Esophagus squamous epithelium (tissue), 5 donors: ENCODE measurements at regions not wholly inside any gene's neighbourhood (a gene's known extent, or its start where the extent isn't known, plus 50 kb on each side); places are given as distances from the start of the nearest gene placed in this dataset.

ENCODE experiments used
- DNase-seq: peaks from one replicate; lab custom pipeline; 2025; lab: John Stamatoyannopoulos, UW
- H3K27ac ChIP-seq, 4 donors: fragments of 200-600 bp; sonication (generic); one replicate each; pipeline ENCODE4 v1.5.1; 2016 to 2019; ENCODE audit warnings: mild to moderate bottlenecking in 1 of 4
- H3K27me3 ChIP-seq, 4 donors: fragments of 200-600 bp; sonication (generic); 1 replicate in 3 of 4; 2 replicates in 1 of 4; pipeline versions ENCODE4 v1.5.1 to v1.6.0; 2017 to 2021; ENCODE audit warnings: antibody characterized with exemption in 1 of 4
- H3K36me3 ChIP-seq, 3 donors: fragments of 200-600 bp; sonication (generic); one replicate each; pipeline ENCODE4 v1.5.1; 2016 to 2019
- H3K4me1 ChIP-seq, 3 donors: fragments of 200-600 bp; sonication (generic); one replicate each; pipeline ENCODE4 v1.5.1; 2017 to 2019
- H3K4me3 ChIP-seq, 4 donors: fragments of 200-600 bp; sonication (generic); 1 replicate in 3 of 4; 2 replicates in 1 of 4; pipeline ENCODE4 v1.5.1; 2016 to 2019; ENCODE audit warnings: mild to moderate bottlenecking in 2 of 4, moderate library complexity in 1 of 4
- H3K9me3 ChIP-seq, 3 donors: fragments of 200-600 bp; sonication (generic); one replicate each; pipeline ENCODE4 v1.5.1; 2016 to 2019
- POLR2A ChIP-seq, 4 donors: fragments of 450-650 bp; IDR thresholded peaks; one replicate each; pipeline ENCODE4 v1.6.1; 2017; ENCODE audit warnings: antibody characterized with exemption in 4 of 4, mild to moderate bottlenecking in 4 of 4, moderate library complexity in 3 of 4
- WGBS, 2 donors: methylation state at CpG; one replicate each; pipeline ENCODE4 v1.1.5; 2018; 5-methylcytosine and 5-hydroxymethylcytosine counted together
- intact Hi-C: fragments of 100-400 bp; cut with DNase I; formaldehyde crosslinking; loops from one replicate; pipeline ENCODE4 v1.15.0; 2022
- TF ChIP-seq, protein P1 (sequence below), 6 experiments: fragments of 450-650 bp in 4 of 6; fragments of 200-600 bp in 2 of 6; sonication (generic) in 2 of 6; IDR thresholded peaks; one replicate each; pipeline ENCODE4 v1.5.1; 2016 to 2019; ENCODE audit warnings: antibody characterized with exemption in 6 of 6, mild to moderate bottlenecking in 4 of 6, moderate library complexity in 4 of 6
- donor health status: DM: yes; HTN: yes; CAD: no.

DNA sequence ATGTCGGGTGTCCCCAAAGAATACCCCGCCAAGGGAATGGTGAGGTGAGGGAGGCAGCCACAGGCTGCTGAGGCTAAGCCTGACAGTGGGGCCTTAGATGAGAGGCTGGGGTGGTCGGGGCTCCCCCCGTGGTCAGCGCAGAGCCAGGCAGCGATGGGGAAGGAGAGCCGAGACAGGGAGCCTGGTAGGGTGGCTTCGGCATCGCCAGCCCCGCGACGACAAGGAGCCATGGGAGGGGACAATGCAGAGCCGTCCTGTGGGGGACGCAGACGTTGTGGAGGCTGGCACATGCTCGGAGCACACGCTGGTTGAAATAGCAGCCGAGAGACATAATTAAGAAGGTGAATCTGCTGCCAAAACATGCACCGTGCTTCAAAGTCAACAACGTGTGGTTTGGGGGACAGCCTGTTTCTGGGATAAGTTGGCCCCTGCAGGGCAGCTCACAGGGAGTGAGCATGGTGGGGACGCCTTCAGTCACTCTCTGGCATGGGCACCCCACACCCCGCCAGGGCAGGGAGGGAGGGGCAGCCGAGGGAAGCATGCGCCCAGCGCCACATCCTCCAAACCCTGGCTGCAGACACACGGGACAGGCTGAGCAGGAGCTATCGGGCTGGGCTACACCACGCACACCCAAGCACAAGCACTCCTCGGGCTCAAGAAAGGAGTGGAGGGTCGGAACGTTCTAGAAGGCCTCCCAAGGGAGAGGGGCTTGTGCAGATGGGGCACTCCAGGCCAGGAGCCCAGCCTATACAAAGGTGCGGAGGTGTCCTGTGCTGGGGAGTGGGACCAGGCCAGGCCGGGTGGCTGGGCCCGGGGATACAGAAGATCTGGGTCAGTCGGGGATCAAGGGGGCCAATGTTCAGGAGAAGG lies 66.6 kb upstream of the C14orf180 start:
- no peak for DNase-seq

DNA sequence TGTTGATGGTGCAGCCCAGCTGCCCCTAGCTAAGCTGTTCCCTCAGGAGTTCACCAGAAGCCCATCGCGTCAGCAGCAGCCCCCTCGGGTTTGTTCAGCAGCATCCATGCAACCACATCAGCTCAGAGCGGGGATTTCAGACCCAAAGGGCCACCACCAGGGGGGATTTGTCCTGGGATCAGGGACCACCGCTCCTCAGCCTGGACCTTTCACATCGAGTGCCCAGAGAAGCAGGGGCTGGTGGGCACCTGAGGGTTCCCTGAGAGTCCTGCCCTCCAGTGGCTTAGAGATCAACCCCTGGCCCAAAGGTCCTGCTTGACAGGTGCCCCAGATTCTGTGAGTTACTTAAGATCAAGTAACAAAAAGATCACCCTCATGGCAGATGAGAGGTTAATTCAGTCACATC lies 65.9 kb upstream of the C14orf180 start:
- Histone ChIP-seq H3K4me1 (peaks cover 0 to 32% (median 0%) of the 10 kb centered on the region in 3 donors), H3K27ac (no peak overlapping the region), H3K36me3 (no peaks in the 10 kb centered on the region), H3K9me3 (peaks cover 0 to 16% (median 0%) of the 10 kb centered on the region in 3 donors), H3K27me3 (peaks cover 0 to 59% (median 0%) of the 10 kb centered on the region in 4 donors), H3K4me3 (no peak overlapping the region)
- WGBS, 2 donors: 60 to 65% methylated on average over 2 to 4 of the region's 6 CpGs
- DNase-seq: no peak
- TF ChIP-seq POLR2A (IDR thresholded peaks at IDR 0.05): no peak
- TF ChIP-seq, protein P1, sequence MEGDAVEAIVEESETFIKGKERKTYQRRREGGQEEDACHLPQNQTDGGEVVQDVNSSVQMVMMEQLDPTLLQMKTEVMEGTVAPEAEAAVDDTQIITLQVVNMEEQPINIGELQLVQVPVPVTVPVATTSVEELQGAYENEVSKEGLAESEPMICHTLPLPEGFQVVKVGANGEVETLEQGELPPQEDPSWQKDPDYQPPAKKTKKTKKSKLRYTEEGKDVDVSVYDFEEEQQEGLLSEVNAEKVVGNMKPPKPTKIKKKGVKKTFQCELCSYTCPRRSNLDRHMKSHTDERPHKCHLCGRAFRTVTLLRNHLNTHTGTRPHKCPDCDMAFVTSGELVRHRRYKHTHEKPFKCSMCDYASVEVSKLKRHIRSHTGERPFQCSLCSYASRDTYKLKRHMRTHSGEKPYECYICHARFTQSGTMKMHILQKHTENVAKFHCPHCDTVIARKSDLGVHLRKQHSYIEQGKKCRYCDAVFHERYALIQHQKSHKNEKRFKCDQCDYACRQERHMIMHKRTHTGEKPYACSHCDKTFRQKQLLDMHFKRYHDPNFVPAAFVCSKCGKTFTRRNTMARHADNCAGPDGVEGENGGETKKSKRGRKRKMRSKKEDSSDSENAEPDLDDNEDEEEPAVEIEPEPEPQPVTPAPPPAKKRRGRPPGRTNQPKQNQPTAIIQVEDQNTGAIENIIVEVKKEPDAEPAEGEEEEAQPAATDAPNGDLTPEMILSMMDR (IDR thresholded peaks at IDR 0.05): no peak
- intact Hi-C loops: no loop called here

More for the DNA sequence above, 66.6 kb upstream of the C14orf180 start:
- Histone ChIP-seq H3K27ac (no peak overlapping the region), H3K9me3 (peaks cover 0 to 16% (median 0%) of the 10 kb centered on the region in 3 donors), H3K27me3 (peaks cover 0 to 59% (median 0%) of the 10 kb centered on the region in 4 donors), H3K4me1 (peaks cover 0 to 32% (median 0%) of the 10 kb centered on the region in 3 donors), H3K4me3 (no peak overlapping the region), H3K36me3 (no peaks in the 10 kb centered on the region)
- intact Hi-C loops: no loop called here
- TF ChIP-seq, protein P1 (IDR thresholded peaks at IDR 0.05): no peak
- no peak for TF ChIP-seq POLR2A (IDR thresholded peaks at IDR 0.05)
- WGBS, 2 donors: 31 to 38% methylated on average over 16 to 17 of the region's 35 CpGs

DNA sequence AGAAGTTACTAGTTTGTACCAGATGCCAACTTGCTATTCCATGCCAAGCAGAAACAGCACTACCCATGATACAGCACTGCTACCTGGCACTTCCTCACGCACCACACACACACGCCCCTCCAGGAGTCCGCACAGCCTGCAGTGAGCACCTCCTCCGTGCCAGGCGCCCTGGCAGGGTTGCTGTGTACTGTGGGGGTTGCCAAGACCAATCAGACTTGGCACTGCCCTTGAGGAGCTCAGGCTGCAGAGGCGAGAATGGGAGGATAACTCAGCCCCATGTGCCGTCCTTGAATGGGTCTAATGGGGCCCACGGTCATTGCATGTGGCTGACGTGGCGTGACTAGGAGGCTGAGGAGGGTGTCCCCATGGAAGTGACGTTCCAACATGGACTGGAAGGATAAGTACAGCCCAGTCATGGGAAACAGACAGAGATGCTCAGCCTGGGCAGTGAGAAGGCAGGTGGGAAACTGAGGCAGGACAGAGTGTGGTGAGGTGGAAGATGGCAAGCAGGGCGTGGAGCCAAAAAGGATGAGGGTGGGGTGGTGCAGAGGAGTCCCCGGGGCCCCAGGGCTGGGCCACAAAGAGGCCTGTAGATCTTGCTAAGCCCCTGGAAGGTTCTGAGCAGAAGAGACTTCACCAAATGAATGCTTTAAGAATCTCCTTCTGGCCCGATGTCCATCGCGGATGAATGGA lies 65.3 kb upstream of the C14orf180 start:
- WGBS, 2 donors: 47 to 66% methylated on average over 6 to 11 of the region's 16 CpGs
- no peak for DNase-seq
- Histone ChIP-seq H3K36me3 (no peaks in the 10 kb centered on the region), H3K4me3 (no peak overlapping the region), H3K27me3 (peaks cover 0 to 59% (median 0%) of the 10 kb centered on the region in 4 donors), H3K4me1 (peaks cover 0 to 32% (median 0%) of the 10 kb centered on the region in 3 donors), H3K9me3 (peaks cover 0 to 16% (median 0%) of the 10 kb centered on the region in 3 donors), H3K27ac (no peak overlapping the region)
- TF ChIP-seq, protein P1 (IDR thresholded peaks at IDR 0.05): no peak
- TF ChIP-seq POLR2A (IDR thresholded peaks at IDR 0.05): no peak
- intact Hi-C loops: no loop called here

DNA sequence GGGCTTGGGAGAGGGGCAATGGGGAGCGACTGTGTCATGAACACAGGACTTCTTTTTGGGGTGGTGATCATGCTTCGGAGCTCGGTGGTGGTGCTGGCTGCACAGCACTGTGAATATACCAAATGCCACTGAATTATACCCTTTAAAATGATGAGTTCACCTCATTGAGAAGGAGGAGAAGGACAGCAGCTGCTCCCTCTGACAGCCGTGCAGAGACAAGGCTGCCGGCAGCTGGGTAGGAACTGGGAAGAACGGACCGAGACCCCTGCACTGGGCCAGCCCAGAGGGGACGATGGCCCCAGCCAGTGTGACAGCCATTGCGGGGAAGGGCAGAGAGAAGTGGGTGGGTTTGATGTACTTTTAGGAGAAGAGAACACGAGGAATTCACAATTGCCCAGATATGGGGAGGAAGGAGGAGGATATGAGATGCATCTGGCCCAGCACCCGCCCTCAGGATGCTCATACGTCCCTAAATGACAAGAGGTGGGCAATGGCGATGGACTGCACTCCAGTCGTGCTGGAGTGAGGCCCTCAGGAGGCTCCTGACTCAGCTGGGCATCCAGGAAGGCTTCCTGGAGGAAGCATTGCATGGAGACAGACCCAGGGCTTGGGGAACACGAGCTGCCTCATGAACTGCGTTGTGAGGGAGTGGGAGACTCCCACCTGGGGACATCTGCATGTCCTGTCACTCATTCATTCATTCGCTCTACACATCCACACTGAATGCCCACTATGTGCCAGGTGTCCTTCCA lies 64.3 kb upstream of the C14orf180 start:
- TF ChIP-seq, protein P1 (IDR thresholded peaks at IDR 0.05): no peak
- TF ChIP-seq POLR2A (IDR thresholded peaks at IDR 0.05): no peak
- peaks cover 0 to 16% (median 0%) of the 10 kb centered on the region in 3 donors for H3K9me3 ChIP-seq
- H3K4me1 ChIP-seq: peaks cover 0 to 30% (median 0%) of the 10 kb centered on the region in 3 donors
- H3K4me3 ChIP-seq: no peak overlapping the region
- peaks cover 0 to 52% (median 0%) of the 10 kb centered on the region in 4 donors for H3K27me3 ChIP-seq
- no peaks in the 10 kb centered on the region for H3K36me3 ChIP-seq
- WGBS, 2 donors: 74 to 77% methylated on average over 15 to 16 of the region's 17 CpGs
- DNase-seq: no peak
- no peak overlapping the region for H3K27ac ChIP-seq
- intact Hi-C loops: no loop called here
